ENCODE measurements at regions not wholly inside any gene's neighbourhood (a gene's known extent, or its start where the extent isn't known, plus 50 kb on each side); places are given as distances from the start of the nearest gene placed in this dataset.

DNA sequence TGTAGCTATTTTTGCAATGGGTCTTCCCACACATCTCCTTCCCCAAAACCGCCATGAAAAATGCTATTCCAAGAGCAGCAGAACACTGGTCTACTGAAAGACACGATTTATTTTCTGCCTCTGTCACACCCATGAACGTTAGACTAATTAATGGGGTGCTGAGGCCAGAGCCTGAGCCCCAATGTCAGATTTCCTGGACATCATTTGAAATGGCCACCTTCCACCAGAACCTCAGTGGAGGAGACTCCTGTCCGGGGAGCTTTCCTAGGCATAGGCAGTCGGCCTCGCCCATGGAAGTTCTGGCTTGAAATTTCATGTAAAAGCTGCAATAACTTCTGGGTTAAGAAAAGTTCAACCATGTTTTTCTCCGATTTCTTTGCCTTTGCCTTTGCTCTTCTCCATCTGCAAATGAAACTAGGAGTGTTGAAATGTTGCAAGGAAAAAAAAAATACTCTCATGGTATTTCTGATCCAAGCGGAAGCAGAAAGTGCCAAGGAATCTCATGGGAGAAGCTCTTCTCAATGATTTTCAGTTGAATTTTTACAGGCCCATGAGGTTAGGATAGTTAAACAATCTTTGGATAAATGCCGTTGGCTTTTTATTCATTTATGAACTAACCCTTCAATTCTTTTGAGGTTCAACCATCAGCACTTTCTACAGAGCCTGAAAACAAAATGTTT, 570.8 kb upstream of the MGMT start:
- TF ChIP-seq, protein P1, sequence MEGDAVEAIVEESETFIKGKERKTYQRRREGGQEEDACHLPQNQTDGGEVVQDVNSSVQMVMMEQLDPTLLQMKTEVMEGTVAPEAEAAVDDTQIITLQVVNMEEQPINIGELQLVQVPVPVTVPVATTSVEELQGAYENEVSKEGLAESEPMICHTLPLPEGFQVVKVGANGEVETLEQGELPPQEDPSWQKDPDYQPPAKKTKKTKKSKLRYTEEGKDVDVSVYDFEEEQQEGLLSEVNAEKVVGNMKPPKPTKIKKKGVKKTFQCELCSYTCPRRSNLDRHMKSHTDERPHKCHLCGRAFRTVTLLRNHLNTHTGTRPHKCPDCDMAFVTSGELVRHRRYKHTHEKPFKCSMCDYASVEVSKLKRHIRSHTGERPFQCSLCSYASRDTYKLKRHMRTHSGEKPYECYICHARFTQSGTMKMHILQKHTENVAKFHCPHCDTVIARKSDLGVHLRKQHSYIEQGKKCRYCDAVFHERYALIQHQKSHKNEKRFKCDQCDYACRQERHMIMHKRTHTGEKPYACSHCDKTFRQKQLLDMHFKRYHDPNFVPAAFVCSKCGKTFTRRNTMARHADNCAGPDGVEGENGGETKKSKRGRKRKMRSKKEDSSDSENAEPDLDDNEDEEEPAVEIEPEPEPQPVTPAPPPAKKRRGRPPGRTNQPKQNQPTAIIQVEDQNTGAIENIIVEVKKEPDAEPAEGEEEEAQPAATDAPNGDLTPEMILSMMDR (IDR thresholded peaks at IDR 0.05; ENCODE audit: extremely low read depth in 1 of 2, insufficient read depth in 1 of 2, low read depth in 1 of 2, low read length in 2 of 2): no peak
- TF ChIP-seq MYC (IDR thresholded peaks at IDR 0.05; ENCODE audit: low read depth, low read length) (no peak), POLR2A (IDR thresholded peaks at IDR 0.05; ENCODE audit: low read depth, low read length) (no peak), FOS (IDR thresholded peaks at IDR 0.05; ENCODE audit: borderline replicate concordance, insufficient read depth, low read length) (no peak), JUN (IDR thresholded peaks at IDR 0.05; ENCODE audit: borderline replicate concordance, insufficient read depth, insufficient read length, low read depth) (no peak), POLR2AphosphoS5 (IDR thresholded peaks at IDR 0.05; ENCODE audit: insufficient read depth, low read depth, low read length) (no peak), EZH2 (IDR thresholded peaks at IDR 0.05; ENCODE audit: borderline replicate concordance, low read depth, low read length, severe bottlenecking) (no peak), GATA2 (IDR thresholded peaks at IDR 0.05; ENCODE audit: insufficient read depth, insufficient read length, low read depth, low read length) (no peak)
- TF ChIP-seq, protein P2, sequence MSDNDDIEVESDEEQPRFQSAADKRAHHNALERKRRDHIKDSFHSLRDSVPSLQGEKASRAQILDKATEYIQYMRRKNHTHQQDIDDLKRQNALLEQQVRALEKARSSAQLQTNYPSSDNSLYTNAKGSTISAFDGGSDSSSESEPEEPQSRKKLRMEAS (IDR thresholded peaks at IDR 0.05; ENCODE audit: insufficient read depth, insufficient read length): no peak
